DMS79 (cell line): ENCODE measurements at regions not wholly inside any gene's neighbourhood (a gene's known extent, or its start where the extent isn't known, plus 50 kb on each side); places are given as distances from the start of the nearest gene placed in this dataset.
"Not testable (repeated sequence)": the region's sequence is repeated elsewhere in the genome, so short reads cannot be mapped to it uniquely, and the experiment has no call there.

Source experiments
- DNase-seq: peaks from one replicate; lab custom pipeline; 2025; lab: John Stamatoyannopoulos, UW

DNA sequence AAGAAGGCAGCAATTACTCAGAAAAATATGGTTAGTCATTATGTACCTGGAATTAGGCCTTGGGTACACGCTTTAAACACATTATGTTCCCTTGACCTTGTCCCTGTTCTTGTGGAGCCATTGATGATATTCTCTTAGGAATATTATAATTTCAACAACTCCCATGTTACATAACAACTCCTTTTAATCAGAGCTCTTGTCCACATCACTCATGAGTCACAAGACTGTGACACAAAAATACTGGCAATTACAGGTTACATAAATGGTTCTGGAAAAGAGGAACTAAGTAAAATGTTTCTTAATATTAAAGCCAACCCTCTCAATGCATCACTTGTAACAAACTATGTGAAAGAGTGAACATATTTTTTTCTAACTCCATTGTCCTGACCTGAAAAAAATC lies 143.8 kb upstream of the PCLO start:
- no peak for DNase-seq

- DNase-seq = no peak
These were observed 142.3 kb upstream of the PCLO start for GRCh38 chr7:83305027-83305426.

DNA sequence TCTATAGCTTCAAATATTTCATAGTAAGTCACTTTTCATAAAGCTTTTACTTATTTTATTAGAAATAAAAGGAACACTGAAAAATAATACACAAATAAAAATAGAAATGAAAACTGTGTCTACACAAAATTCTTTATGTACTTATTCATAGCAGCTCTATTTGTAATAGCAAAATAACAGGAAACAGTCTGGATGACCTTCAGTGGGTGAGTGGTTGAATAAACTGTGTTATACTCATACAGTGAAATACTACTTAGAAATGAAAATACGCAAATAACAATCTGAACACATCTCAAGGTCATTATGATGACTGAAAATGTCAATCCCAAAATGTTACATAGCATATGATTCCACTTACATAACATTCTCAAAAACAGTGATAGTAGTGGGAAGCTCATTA lies 138.7 kb upstream of the PCLO start:
- DNase-seq = no peak

- DNase-seq = no peak
These were observed 127.5 kb upstream of the PCLO start for GRCh38 chr7:83290211-83290610.

DNA sequence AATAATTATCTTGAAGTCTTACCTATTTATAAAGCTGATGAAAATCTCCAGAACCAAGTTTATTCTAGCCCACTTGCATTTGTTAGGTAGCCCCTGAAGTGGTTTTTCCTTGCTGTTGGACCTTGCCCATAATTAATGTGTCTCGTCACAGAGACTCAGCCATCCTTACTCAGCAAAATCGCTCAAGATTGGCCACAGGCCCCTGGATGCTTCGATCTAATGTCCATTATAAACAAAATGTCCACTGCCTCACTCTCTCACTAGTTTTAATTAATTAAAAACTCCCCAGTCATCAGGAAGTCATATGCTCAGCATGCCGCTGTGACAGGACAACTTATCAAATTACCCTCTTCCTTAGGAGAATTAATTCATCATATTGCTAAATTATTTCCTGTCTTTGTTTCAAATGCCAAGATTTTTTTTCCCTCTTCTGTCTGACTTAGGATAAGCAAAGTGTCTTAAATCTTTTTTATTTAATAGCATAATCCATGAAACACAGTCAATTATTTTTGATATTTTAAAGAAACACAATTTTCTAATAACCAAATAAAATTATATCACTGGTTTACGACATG lies 126.8 kb upstream of the PCLO start:
- DNase-seq = no peak

DNA sequence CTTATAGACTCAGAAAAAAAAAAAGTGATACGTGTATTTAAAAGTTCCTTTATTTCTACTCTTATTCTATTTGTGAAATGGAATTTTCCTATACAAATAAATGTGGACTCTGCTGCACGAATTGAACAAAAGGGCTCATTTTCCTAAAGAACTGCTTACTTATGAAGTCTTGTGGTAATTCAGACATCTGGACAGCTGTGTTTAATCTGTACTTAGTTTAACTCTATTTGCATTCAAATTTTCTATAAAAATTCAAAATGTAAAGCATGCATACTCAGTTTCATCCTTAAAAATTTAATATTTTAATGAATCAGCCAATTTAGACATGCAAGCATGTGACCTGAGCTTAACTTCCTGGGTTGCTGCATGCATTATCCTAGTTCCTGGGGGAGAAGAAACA lies 118.0 kb upstream of the PCLO start:
- DNase-seq = no peak

- no peak for DNase-seq
These were observed 113.6 kb upstream of the PCLO start for GRCh38 chr7:83276250-83276649.

DNA sequence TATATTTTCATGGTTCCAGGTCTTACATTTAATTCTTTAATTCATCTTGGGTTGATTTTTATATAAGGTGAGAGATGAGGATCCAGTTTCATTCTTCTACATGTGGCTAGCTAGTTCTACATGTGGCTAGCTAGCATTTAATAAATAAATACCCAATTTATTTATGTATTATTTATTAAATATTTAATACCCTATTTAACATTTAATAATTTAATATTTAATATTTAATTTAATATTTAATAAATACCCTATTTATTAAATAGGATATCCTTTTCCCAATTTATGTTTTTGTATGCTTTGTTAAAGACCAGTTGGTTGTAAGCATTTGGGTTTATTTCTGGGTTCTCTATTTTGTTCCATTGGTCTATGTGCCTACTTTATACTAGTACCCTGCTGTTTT lies 111.0 kb upstream of the PCLO start:
- no peak for DNase-seq

- peak; percentile 11 for DNase-seq
These were observed 108.8 kb upstream of the PCLO start for GRCh38 chr7:83271212-83272099.

DNA sequence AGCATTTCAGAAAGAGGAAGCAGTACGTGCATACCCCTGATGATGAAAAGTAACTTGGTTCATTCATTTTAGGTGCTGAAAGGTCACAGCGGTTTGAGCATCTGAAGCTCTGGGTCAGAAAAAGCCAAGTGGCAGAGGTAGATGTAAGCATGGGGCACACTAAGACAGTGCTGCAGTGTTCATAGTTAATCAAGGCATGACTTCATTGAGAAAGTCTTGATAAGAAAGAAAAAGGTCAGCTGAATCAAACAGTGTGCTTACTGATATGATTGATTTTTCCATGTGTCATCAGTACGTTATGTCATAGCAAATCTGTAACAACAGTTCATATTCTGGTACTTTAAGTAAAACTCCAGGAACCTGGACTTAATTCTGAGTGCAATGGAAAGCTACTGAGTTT lies 107.7 kb upstream of the PCLO start:
- DNase-seq = no peak

GRCh38 chr7:83267141-83267631 lies 104.5 kb upstream of the PCLO start:
- peak; percentile 83 for DNase-seq

- peak; percentile 37 for DNase-seq
These were observed 100.9 kb upstream of the PCLO start for GRCh38 chr7:83263442-83264034.

GRCh38 chr7:83259064-83259463 lies 96.4 kb upstream of the PCLO start:
- DNase-seq = no peak

DNA sequence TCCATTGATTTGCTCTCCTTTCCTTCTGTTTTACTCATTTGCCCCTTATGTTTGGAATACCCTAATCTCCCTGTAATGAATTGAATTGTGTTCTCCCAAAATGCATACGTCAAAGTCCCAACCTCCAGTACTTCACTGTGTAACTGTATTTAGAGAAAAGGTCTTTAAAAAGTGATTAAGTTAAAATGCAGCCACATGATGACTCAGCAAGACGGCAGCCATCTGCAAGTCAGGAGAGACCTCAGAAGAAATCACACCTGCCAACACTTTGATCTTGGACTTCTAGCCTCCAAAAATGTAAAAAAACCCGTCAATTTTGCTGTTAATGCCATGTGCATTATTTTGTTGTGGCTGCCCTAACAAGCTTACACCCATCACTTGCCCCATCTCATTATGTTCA lies 85.3 kb upstream of the PCLO start:
- DNase-seq = no peak

- not testable (repeated sequence) for DNase-seq
These were observed 56.5 kb upstream of the PCLO start for GRCh38 chr7:83219231-83219630.

DNA sequence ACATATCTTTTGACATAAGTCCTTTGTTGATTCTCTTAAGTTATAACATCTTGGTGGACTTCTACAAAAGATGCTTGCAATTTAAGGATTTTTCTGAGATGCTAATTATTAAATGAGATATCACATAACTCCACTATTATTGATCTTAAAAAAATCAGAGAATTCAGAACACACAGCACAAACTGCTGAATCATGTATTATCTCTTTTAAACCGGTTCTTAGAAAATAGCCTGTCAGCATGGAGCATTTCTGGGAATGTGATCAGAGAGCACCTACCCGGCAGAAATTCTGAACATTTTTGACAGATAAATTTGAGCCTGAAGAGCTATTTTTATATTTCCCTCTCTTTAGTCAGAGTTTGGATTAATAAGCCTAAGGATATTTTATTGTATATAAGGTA lies 50.2 kb upstream of the PCLO start:
- no peak for DNase-seq
